ENCODE measurements at regions not wholly inside any gene's neighbourhood (a gene's known extent, or its start where the extent isn't known, plus 50 kb on each side); places are given as distances from the start of the nearest gene placed in this dataset.

DNA sequence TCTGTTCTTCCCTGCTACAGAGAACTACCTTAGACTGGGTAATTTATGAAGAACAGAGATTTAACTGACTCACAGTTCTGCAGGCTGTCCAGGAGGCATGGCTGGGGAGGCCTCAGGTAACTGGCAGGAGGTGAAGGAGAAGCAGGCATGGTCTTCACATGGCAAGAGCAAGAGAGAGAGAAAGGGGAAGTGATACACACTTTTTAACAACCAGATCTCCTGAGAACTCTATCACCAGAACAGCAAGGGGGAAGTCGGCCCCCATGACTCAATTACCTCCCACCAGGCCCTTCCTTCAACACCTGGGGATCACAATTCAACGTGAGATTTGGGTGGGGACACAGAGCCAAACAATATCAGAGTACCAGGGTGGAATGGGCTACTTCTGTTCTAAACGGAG is 766.8 kb downstream of the TLE1 start:
- DNase-seq (ENCODE audit: low read depth): no peak

DNA sequence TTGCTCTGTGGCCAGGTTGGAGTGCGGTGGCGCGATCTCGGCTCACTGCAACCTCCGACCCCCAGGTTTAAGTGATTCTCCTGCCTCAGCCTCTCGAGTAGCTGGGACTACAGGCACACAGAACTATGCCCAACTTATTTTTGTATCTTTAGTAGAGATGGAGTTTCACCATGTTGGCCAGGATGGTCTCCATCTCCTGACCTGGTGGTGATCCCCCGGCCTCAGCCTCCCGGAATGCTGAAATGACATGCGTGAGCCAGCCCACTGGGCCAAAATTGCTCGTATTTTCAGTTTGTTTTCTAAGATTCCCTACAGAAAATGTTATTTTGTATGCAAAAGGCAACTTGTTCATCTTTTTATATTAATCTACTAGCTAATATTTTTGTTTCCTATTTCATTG is 782.6 kb downstream of the TLE1 start:
- no peak for DNase-seq (ENCODE audit: low read depth)

DNA sequence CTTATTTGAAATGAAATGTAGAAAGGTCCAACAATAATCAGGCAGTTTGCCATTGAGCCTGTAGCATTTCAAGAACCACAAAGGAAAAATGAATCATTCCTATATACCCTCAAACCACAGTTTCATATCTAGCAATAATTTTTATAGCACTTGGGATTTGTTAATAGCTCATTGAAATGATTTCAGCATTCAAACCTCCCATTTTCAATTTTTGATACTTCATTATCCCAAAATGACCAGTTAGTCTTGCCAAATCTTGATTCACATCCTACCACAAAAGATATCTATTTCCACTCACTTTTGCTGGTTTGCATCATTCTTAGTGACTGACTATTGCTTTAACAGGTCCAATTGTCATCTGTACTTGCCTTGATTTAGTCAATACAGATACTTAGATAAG is 790.1 kb downstream of the TLE1 start:
- DNase-seq (ENCODE audit: low read depth): no peak

DNA sequence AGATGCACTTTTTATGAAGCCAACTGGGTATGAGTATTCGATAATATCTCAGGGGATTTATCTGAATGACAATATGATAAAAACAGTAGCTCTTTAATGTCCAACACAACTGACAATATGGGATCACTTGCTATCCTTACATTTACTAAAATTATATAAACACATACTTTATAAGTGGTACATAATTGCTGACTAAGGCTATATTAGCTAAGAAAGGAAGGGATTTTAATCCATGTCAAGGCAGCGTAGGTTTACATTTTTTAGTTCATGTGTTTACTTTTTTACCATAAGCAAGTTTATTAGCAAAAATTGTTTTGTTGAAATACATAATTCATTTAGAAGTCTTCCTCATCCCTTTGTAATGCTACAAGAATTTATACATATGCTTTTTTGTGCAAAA is 796.2 kb downstream of the TLE1 start:
- DNase-seq (ENCODE audit: low read depth): no peak

DNA sequence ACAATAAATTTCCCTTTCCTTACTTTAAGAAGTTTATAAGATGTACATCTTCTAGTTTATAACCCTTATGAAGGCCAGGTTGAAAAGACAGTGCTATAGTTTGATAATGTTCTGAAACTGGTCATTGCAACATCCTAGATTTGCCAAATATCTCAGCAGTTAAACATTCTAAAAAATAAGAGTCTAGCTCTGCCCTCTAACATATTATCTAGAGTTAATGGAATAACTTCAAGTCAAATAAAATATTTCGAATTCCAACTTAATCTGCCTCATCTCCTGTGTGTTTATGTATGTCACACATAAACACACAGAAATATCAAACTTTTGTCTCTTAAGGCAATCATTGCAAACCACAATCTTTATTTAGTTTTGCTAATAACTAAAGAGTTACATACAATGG is 796.6 kb downstream of the TLE1 start:
- DNase-seq (ENCODE audit: low read depth): no peak

DNA sequence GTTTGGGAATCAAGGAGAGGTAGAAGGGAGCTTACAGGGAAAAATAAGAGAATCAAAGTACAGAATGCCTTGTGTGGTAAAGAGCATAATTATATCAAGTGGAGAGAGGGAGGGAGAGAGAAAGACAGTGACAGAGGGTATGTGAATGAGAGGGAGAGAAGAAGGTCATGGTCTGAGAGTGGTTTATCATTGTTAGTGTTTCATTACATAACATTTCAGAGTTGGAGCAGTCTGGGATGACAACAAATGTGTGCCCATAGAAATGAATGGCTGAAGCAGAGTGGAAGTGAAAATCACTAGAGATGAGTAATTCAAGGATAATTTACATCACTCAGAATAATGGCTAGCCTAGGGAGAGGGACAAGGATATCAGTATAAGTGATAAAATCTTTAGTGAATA is 799.2 kb downstream of the TLE1 start:
- no peak for DNase-seq (ENCODE audit: low read depth)

DNA sequence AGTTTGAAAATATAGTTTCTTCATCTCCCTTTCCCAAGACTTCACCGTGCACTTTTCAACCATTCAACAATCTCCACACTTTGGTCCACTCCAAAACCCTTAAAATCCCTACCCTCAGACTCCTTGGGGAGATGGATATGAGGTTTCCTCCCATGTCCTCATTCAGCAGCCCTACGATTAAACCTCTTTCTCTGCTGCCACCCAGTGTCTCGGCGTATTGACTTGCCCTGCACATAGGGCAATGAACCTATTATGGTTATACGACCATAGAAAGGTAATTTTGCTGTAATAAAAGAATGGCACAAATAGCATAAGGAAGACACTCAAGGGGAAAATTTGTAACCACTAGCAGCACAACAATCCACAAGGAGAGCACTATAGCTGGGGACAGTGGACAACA is 803.5 kb downstream of the TLE1 start:
- DNase-seq (ENCODE audit: low read depth): no peak

DNA sequence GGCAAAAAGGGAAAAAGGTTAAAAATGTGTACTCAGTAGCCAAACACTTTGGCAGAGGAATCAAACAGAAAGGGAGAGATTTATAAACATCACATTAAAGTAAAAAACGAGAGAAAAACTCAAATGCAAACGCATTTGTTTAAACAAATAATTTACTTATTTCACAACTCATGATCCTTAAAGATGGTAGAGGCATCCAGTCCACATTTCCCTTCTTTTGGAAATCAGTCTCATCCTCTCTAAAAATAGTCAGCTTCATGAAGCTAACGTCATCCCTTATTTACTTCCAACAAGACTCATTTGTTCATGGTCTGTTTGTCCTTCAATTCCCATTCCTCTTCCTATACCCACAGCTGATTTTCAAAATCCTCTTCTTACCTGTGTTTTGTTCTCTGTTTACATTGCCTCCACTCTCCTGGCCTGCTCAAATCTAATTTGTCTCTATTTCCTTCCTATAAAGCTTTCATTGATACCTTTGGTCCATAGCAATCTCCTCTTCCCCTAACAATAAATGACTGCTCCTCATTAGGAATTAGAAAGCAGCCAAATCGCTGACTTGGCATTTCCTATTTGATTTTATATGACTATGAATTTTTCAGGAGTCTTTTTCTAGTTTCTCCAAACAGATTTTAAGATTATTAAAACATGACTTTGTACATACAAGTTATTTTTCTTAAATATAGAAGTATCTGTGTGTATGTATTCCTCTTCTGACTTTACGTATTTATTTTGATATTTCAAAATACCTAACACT is 805.3 kb downstream of the TLE1 start:
- DNase-seq (ENCODE audit: low read depth): no peak

DNA sequence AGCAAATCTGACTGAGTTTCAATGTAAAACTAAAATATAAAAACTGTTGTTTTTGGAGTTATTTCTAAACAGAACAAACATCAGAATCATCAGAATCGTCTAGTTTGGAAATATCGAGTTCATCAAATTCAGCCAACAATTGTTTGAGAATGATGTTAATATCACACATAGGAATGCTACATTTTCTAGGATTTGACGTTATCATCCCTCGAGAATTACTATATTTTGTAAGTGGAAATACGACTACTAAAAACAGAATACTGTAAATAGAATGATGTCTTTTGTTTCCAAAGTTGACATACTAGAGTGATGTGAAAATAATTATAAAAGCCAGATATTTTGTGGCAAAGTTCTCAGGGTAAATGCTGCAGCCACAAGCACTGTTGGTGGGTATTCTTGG is 805.9 kb downstream of the TLE1 start:
- DNase-seq (ENCODE audit: low read depth): no peak

DNA sequence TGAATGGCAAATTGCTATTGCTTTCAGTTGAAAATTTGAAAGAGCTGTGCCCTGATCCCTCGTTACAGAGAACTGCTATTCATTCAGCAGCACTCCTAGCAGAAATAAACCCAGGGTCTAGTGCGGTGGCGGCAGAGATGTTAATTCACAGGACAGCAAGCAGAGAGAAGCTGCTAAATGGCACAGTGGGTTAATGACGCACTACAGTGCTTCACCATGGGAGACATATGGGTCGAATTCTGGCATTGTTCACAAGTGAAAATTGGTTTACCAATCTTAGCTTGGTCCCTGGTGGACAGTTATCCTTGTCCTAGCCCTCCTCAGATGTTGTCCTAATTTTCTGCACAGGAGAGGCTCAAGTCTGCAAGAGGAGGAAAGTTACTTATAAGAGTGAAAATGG is 807.4 kb downstream of the TLE1 start:
- DNase-seq (ENCODE audit: low read depth): no peak

DNA sequence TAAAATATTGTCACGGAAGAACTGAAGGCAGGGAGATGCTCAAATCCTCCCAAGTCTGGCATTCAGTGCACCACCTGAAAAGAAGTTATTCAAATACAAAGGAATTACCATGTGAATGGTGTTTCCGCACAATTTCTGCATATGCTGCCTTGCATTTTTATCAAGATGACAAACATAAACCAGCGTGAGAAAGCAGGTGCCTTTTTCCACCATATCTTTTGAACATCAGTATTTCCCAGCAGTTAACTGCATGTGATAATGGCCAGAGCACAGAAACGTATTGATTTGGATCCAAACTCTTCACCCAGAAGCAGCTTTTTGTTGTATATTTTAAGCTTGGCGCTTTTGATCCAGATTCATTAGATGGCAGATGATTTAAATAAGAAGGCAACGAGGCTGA is 808.0 kb downstream of the TLE1 start:
- no peak for DNase-seq (ENCODE audit: low read depth)

DNA sequence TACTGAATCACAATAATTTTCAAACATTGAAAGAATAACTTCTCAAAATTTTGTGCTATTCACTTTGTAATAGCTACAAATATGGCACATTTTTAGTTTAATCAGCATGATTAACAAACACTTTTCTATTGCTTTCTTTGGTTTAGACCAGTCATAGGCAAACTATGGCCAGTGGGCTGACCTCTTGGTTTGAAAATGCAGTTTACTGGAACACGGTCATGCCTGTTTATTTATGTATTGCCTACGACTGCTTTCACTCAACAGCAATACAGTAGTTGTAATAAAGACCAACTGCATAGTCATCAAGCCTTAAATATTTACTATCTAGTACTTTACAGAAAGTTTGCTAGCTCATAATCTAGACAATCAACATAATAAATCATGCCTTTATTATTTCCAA is 810.8 kb downstream of the TLE1 start:
- no peak for DNase-seq (ENCODE audit: low read depth)

DNA sequence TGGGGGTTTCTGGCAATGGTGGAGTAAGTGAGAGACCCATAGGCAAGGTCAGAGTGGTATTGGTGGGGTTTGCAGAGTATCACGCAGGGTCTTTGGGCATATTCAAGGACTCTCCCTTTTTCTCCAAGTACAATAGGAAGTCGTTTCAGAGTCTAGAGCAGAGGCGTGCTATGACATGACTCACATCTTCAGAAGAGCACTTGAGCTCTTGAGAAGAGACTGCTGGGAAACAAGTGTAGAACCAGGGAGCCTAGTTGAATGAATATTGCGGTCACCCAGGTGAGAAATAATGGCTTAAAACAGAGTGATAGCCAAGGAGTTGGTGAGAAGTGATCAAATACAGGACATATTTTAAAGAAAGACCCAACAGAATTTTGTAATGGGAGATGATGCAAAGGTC is 813.4 kb downstream of the TLE1 start:
- DNase-seq (ENCODE audit: low read depth): no peak

DNA sequence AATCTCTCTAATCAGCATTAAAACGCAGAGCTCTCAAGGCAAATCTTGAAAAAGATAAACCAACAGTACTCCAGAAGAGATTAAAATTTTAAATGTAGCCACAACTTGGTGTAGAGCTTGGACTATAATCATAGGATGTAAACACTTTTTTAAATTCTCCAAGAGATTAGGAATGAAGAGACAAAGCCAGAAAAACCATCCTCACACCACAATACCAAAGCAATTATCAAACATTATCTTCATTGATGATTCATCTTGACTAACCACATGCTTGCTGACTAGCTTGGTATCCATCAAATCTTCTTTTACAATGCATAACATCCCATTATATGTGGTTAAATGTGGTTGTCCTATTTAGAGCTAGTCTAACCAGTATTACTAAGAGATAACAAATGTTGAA is 815.1 kb downstream of the TLE1 start:
- no peak for DNase-seq (ENCODE audit: low read depth)

DNA sequence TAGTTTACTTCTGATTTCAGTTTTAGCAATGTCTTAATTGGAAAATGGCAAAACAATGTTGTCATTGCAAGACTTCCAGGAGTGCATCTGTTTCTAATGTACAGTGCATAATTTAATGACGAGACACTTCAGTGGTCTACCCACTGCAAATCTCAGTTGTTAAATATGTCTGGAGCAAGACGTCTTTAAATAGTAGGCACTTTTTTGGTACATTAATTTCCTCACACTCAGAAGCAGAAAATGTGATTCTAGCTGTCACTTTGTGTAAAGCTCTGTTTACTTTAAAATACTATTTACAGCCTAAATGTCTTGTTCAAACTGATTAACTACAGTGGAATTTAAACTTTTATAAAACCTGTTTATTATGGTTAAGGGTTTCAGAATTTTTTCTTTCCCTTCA is 815.5 kb downstream of the TLE1 start:
- no peak for DNase-seq (ENCODE audit: low read depth)

DNA sequence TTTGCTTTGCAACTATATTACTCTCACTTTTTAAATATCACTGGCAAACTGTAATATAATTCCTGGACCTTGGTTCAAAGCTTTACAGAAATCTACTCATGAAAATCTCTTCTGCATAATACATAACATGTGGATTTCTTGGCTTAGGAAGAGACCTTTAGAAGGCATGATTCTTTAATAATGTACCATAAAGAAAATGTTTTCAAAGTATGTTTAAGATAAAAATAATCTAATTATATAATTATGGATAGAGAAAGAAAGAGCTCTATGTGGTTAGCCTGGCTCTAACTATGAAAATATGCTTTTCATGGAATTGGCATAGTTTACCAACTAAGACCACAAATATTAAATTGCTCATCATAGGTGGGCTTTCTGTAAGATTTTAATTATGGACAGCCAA is 817.8 kb downstream of the TLE1 start:
- DNase-seq (ENCODE audit: low read depth): no peak

DNA sequence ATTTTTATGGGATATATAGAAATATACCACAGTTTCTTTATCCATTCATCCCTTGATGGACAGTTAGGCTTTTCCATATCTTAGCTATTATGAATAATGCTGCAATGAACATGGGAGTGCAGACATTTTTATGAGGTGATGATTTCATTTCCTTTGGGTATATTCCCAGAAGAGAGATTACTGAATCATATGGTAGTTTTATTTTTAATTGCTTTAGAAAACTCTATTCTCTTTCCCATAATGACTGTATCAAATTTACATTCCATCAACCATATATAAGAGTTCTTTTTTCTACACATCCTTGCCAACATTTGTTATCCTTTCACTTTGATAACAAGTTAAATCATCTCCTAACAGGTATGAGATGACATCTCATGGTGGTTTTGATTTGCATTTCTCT is 821.6 kb downstream of the TLE1 start:
- DNase-seq (ENCODE audit: low read depth): no peak

DNA sequence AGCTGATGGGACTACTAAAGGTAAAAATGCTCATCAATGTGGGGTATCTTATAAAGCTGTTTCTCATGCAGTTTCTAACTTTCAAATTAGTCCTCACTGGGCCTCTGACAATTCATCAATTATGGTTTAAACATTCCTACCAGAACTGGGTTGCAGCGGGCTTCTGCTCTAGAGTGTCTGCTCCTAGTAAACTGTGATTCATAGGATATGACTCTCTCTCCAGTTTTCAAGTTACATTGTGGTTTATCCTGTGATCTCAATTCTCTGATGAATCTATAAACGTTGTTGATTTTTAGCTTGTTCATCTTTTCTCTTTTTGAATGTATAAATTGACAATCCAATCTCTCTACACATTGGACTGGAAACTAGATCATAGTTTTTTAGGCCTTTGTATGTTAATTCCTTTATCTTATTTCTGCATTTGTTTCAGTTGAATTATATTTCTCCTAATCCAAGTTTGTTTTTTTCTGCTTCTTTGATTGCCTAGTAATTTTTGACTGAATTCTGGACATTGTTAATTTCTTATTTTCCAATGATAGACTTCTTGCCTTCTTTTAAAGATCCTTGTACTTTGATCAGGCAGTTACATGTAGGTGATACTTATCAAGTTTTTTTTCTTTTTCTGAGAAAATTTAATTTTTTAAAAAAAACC is 822.6 kb downstream of the TLE1 start:
- no peak for DNase-seq (ENCODE audit: low read depth)

DNA sequence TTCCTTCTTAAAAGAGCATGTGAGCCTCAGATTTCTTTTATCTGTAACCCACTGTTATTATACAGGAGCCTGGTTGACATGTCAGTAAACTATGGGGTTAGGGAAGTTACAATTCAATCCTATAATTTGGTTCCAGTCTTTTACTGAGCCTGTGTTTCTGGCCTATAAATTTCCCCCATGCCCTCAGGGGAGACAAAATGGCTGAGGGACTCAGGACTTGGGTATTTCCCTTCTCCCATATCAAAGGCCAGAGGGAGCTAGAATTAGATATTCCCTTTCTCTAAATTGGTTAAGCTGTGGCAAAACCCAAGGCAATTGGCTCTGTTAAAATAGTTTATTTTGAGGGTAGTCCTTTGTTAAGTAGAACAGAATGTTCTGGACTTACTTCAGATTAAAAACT is 823.2 kb downstream of the TLE1 start:
- DNase-seq (ENCODE audit: low read depth): no peak

DNA sequence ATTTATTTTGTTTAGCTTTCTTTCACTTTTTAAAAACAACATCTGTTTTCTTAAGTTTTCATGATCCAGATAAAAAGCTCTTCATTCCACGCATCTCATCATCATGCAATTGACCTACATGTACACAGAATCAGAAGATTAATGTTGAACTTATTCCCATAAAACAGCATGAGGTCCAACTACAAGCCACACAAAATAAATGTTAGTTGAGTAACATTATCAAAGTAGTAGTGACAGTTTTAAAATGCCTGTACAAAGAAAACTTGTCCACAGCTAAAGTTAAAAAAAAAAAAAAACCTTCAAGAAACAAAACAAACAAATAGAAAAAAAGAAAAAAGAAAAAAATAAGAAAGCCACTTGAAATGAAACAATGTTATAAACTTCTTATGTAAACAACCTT is 846.3 kb downstream of the TLE1 start:
- no peak for DNase-seq (ENCODE audit: low read depth)

DNA sequence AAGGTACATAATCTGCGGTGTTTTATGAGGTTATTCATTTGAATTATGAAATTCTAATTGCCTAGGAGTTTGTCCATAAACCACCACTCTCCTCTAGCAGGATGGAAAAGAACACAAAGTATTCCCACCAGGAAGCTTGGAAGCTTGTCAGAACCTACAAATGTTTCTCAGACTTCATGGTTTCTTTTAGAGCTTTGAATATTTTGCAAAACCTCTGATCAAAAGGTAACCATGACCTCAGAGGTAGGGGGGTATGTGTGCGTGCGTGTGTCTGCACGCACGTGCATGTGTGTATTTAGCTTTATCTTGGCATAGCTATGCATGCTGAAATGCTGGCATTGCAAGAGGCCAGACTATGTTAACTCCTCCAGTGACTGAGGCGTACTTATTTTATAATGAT is 847.0 kb downstream of the TLE1 start:
- no peak for DNase-seq (ENCODE audit: low read depth)

DNA sequence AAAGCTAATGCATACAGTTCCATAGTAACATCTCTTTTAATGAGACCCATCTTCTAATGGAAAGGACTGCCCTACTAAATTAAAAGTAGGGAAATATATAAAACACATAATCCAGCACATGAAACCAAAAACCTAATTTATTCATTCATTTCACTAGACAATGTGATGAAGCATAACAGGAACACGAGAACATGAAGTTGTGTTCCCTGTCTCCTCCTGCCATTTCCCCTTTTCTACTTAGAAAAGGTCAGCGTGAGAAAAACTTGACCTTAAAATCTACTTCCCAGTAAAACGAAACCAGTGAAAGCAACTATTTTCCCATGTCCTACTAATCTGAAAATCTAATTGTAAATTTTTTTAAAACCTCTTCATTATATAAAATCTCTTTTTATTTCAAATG is 847.5 kb downstream of the TLE1 start:
- DNase-seq (ENCODE audit: low read depth): no peak

DNA sequence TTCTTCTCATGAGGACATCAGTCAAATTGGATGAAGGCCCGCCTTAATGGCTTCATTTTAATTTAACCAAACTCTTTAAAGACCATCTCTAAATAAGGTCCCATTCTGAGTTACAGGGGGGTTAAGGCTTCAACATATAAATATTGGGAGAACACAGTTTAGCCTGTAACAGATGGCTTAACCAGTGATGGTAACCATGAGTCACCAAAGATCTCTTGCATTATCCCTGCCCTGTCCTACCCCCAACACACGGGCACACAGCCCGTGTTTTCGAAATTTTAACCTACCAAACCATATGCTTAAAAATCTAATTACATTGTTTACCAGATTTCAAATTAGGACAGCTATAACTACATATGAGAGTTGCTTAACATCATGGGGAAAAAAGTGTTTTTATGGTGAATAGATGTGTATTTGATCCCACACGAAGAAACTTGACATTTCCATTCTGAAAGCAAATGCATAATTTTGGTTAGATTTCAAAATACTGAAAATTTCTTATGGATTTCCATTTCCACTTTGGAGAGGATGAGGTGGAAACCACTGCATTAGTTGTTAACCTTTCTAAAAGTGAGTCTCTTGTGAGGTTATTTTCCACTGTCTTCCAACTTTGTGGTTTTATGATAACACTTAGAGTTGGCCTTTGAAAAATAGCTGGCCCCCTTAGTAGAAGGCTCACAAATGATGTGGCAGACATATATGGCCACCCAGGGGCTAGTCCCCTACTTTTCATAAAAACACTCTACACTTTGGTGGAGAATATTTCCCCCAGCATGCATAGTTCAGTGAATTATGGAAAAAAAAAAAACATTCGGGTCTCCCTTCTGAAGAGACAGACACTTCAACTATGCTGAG is 849.3 kb downstream of the TLE1 start:
- no peak for DNase-seq (ENCODE audit: low read depth)

Measured in activated T-cell treated with anti-CD3 and anti-CD28 coated beads for 24 hours (primary cell).